ENCODE measurements at regions not wholly inside any gene's neighbourhood (a gene's known extent, or its start where the extent isn't known, plus 50 kb on each side); places are given as distances from the start of the nearest gene placed in this dataset.
"Not testable (repeated sequence)": the region's sequence is repeated elsewhere in the genome, so short reads cannot be mapped to it uniquely, and the experiment has no call there.

- DNase-seq = no peak
Measured at GRCh38 chr5:158601118-158601517, 498.6 kb downstream of the EBF1 start.

- DNase-seq = no peak
Measured at GRCh38 chr5:158600679-158601078, 499.0 kb downstream of the EBF1 start.

GRCh38 chr5:158599157-158599556, 500.6 kb downstream of the EBF1 start:
- DNase-seq = no peak

GRCh38 chr5:158594595-158595242, 505.0 kb downstream of the EBF1 start:
- DNase-seq = no peak

GRCh38 chr5:158593925-158594324, 505.8 kb downstream of the EBF1 start:
- no peak for DNase-seq

- DNase-seq = no peak
Measured at GRCh38 chr5:158591301-158591863, 508.3 kb downstream of the EBF1 start.

GRCh38 chr5:158590746-158591300, 508.9 kb downstream of the EBF1 start:
- DNase-seq = no peak

GRCh38 chr5:158589939-158590338, 509.8 kb downstream of the EBF1 start:
- no peak for DNase-seq

GRCh38 chr5:158588617-158589016, 511.1 kb downstream of the EBF1 start:
- DNase-seq = no peak

- DNase-seq = no peak
Measured at GRCh38 chr5:158586054-158586453, 513.7 kb downstream of the EBF1 start.

- DNase-seq = not testable (repeated sequence)
Measured at GRCh38 chr5:158582669-158583068, 517.0 kb downstream of the EBF1 start.

GRCh38 chr5:158573829-158574228, 525.9 kb downstream of the EBF1 start:
- DNase-seq = no peak

GRCh38 chr5:158570502-158570901, 529.2 kb downstream of the EBF1 start:
- no peak for DNase-seq

- no peak for DNase-seq
Measured at GRCh38 chr5:158569534-158569933, 530.2 kb downstream of the EBF1 start.

GRCh38 chr5:158565017-158565789, 534.5 kb downstream of the EBF1 start:
- DNase-seq = no peak

- DNase-seq = no peak
Measured at GRCh38 chr5:158563760-158564390, 535.8 kb downstream of the EBF1 start.

GRCh38 chr5:158561562-158562190, 538.0 kb downstream of the EBF1 start:
- DNase-seq = no peak

- DNase-seq = no peak
Measured at GRCh38 chr5:158560170-158560569, 539.5 kb downstream of the EBF1 start.

- DNase-seq = no peak
Measured at GRCh38 chr5:158559643-158560042, 540.1 kb downstream of the EBF1 start.

GRCh38 chr5:158559066-158559465, 540.6 kb downstream of the EBF1 start:
- no peak for DNase-seq

GRCh38 chr5:158553962-158554336, 545.8 kb downstream of the EBF1 start:
- DNase-seq = no peak

- DNase-seq = no peak
Measured at GRCh38 chr5:158553195-158553961, 546.3 kb downstream of the EBF1 start.
